Calu3 (cell line): ENCODE measurements at regions not wholly inside any gene's neighbourhood (a gene's known extent, or its start where the extent isn't known, plus 50 kb on each side); places are given as distances from the start of the nearest gene placed in this dataset.

Experiments used
- BruUV-seq: library from RNA; stranded (reverse); fragments of 400-500 nt; replicated peaks from 2 replicates; lab custom pipeline; 2021; lab: Mats Ljungman, UMichigan
- CTCF ChIA-PET: fragments of 300-600 bp; sonication (Branson Sonifier 250); formaldehyde crosslinking; loops from one replicate; lab custom pipeline; 2022; ENCODE audit warnings: antibody characterized with exemption; lab: Charles Lee
- DNase-seq: peaks from one replicate; pipeline ENCODE4 v3.0.0; 2022
- H3K27ac Mint-ChIP-seq: one replicate; pipeline ENCODE4 v1.8.0; 2022; ENCODE audit warnings: mixed read lengths; ENCODE audit not compliant: unreplicated experiment
- H3K27me3 Mint-ChIP-seq: one replicate; pipeline ENCODE4 v1.8.0; 2022; ENCODE audit warnings: mixed read lengths; ENCODE audit not compliant: unreplicated experiment
- H3K36me3 Mint-ChIP-seq: one replicate; pipeline ENCODE4 v1.8.0; 2022; ENCODE audit warnings: mild to moderate bottlenecking, moderate library complexity, mixed read lengths; ENCODE audit not compliant: insufficient read depth, unreplicated experiment
- H3K4me1 Mint-ChIP-seq: one replicate; pipeline ENCODE4 v1.8.0; 2022; ENCODE audit warnings: mild to moderate bottlenecking, low read depth, mixed read lengths; ENCODE audit not compliant: unreplicated experiment
- H3K4me3 Mint-ChIP-seq: one replicate; pipeline ENCODE4 v1.8.0; 2022; ENCODE audit warnings: mild to moderate bottlenecking, low read depth, moderate library complexity, mixed read lengths; ENCODE audit not compliant: unreplicated experiment
- H3K9me3 Mint-ChIP-seq: one replicate; pipeline ENCODE4 v1.8.0; 2022; ENCODE audit warnings: low read depth, mixed read lengths; ENCODE audit not compliant: unreplicated experiment
- CTCF ChIP-seq: fragments of 200-600 bp; IDR thresholded peaks from one replicate; pipeline ENCODE4 v1.8.0; 2022; ENCODE audit warnings: antibody characterized with exemption; ENCODE audit not compliant: unreplicated experiment
- intact Hi-C: fragments of 100-400 bp; cut with micrococcal nuclease; formaldehyde crosslinking; loops from one replicate; pipeline ENCODE4 v1.10.0; 2022; ENCODE audit not compliant: unreplicated experiment

DNA sequence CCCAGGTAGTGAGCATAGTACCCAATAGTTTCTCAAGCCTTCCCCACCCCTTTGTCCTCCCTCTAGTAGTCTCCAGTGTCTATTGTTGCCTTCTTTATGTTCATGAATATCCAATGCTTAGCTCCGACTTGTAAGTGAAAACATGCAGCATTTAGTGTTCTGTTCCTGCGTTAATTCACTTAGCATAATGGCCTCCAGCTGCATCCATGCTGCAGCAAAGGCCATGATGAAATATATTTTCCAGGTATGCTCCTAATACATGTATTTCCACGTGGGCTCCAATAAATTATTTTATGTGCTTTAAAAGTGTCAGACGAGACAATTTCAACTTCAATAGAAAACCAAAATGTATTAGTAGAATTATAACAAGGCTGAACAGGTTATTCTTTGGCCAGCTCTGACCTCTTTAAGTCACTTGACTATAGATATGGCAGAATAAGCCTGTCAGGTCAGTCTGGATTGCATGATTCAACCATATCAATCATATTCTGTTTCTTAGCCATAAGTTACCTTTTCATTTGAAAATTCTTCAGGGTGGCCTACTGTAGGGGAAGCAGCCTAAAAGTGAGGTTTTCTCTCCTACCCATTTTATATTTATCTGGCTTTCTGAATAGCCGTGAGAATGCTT, 2291.6 kb upstream of the WWC1 start:
- no peaks in the 10 kb centered on the region for H3K4me1 Mint-ChIP-seq
- H3K36me3 Mint-ChIP-seq, result no peaks in the 10 kb centered on the region
- BruUV-seq, result no TSS peak
- no peak for TF ChIP-seq CTCF
- peaks cover 5% of the 10 kb centered on the region for H3K9me3 Mint-ChIP-seq
- no peaks in the 10 kb centered on the region for H3K27me3 Mint-ChIP-seq
- intact Hi-C loops, result no loop called here
- H3K27ac Mint-ChIP-seq, result no peak overlapping the region
- no peak overlapping the region for H3K4me3 Mint-ChIP-seq
- DNase-seq, result no peak
- CTCF ChIA-PET, result no interaction called here

- H3K27me3 Mint-ChIP-seq, result no peaks in the 10 kb centered on the region
- no peaks in the 10 kb centered on the region for H3K4me1 Mint-ChIP-seq
- H3K27ac Mint-ChIP-seq, result no peak overlapping the region
- no TSS peak for BruUV-seq
- no peak for TF ChIP-seq CTCF
- intact Hi-C loops, result no loop called here
- peaks cover 5% of the 10 kb centered on the region for H3K9me3 Mint-ChIP-seq
- CTCF ChIA-PET, result no interaction called here
- DNase-seq, result no peak
- no peak overlapping the region for H3K4me3 Mint-ChIP-seq
- no peaks in the 10 kb centered on the region for H3K36me3 Mint-ChIP-seq
These were observed 2287.4 kb upstream of the WWC1 start for GRCh38 chr5:166004006-166004405.

- intact Hi-C loops, result no loop called here
- no peaks in the 10 kb centered on the region for H3K27me3 Mint-ChIP-seq
- no peak for TF ChIP-seq CTCF
- no peaks in the 10 kb centered on the region for H3K4me1 Mint-ChIP-seq
- no peak overlapping the region for H3K27ac Mint-ChIP-seq
- no TSS peak for BruUV-seq
- CTCF ChIA-PET, result no interaction called here
- H3K4me3 Mint-ChIP-seq, result no peak overlapping the region
- H3K36me3 Mint-ChIP-seq, result no peaks in the 10 kb centered on the region
- no peak for DNase-seq
- peaks cover 5% of the 10 kb centered on the region for H3K9me3 Mint-ChIP-seq
These were observed 2278.0 kb upstream of the WWC1 start for GRCh38 chr5:166013415-166013814.

- H3K27me3 Mint-ChIP-seq, result no peaks in the 10 kb centered on the region
These were observed 2277.2 kb upstream of the WWC1 start for GRCh38 chr5:166014256-166014655.

More at GRCh38 chr5:166014256-166014655, 2277.2 kb upstream of the WWC1 start:
- Mint-ChIP-seq H3K9me3 (peaks cover 5% of the 10 kb centered on the region), H3K36me3 (no peaks in the 10 kb centered on the region), H3K4me3 (no peak overlapping the region), H3K27ac (no peak overlapping the region), H3K4me1 (no peaks in the 10 kb centered on the region)
- BruUV-seq, result no TSS peak
- intact Hi-C loops, result no loop called here
- CTCF ChIA-PET, result no interaction called here
- TF ChIP-seq CTCF, result no peak
- DNase-seq, result no peak
